ENCODE measurements at regions not wholly inside any gene's neighbourhood (a gene's known extent, or its start where the extent isn't known, plus 50 kb on each side); places are given as distances from the start of the nearest gene placed in this dataset.

GRCh38 chr1:234970401-234970730 is 158.3 kb downstream of the TOMM20 start:
- TF ChIP-seq ZNF112 (tag by site-specific recombination; IDR thresholded peaks at IDR 0.05) (no peak), ZNF416 (tag by site-specific recombination; IDR thresholded peaks at IDR 0.05) (no peak), ZNF223 (tag by site-specific recombination; IDR thresholded peaks at IDR 0.05) (no peak), MYNN (tag by site-specific recombination; IDR thresholded peaks at IDR 0.05; ENCODE audit: borderline replicate concordance) (no peak), ZNF549 (tag by site-specific recombination; IDR thresholded peaks at IDR 0.05) (no peak), ZBTB26 (tag by site-specific recombination; optimal IDR thresholded peaks at IDR 0.05) (no peak), PRDM4 (tag by site-specific recombination; IDR thresholded peaks at IDR 0.05) (no peak), ZSCAN30 (tag by site-specific recombination; IDR thresholded peaks at IDR 0.05) (no peak), ZNF324 (tag by site-specific recombination; IDR thresholded peaks at IDR 0.05) (no peak), ZNF132 (tag by site-specific recombination; IDR thresholded peaks at IDR 0.05; ENCODE audit: borderline replicate concordance) (no peak)
- TF ChIP-seq, protein P1, sequence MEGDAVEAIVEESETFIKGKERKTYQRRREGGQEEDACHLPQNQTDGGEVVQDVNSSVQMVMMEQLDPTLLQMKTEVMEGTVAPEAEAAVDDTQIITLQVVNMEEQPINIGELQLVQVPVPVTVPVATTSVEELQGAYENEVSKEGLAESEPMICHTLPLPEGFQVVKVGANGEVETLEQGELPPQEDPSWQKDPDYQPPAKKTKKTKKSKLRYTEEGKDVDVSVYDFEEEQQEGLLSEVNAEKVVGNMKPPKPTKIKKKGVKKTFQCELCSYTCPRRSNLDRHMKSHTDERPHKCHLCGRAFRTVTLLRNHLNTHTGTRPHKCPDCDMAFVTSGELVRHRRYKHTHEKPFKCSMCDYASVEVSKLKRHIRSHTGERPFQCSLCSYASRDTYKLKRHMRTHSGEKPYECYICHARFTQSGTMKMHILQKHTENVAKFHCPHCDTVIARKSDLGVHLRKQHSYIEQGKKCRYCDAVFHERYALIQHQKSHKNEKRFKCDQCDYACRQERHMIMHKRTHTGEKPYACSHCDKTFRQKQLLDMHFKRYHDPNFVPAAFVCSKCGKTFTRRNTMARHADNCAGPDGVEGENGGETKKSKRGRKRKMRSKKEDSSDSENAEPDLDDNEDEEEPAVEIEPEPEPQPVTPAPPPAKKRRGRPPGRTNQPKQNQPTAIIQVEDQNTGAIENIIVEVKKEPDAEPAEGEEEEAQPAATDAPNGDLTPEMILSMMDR (tag by site-specific recombination; IDR thresholded peaks at IDR 0.05) = no peak
- TF ChIP-seq, protein P2, sequence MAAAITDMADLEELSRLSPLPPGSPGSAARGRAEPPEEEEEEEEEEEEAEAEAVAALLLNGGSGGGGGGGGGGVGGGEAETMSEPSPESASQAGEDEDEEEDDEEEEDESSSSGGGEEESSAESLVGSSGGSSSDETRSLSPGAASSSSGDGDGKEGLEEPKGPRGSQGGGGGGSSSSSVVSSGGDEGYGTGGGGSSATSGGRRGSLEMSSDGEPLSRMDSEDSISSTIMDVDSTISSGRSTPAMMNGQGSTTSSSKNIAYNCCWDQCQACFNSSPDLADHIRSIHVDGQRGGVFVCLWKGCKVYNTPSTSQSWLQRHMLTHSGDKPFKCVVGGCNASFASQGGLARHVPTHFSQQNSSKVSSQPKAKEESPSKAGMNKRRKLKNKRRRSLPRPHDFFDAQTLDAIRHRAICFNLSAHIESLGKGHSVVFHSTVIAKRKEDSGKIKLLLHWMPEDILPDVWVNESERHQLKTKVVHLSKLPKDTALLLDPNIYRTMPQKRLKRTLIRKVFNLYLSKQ (tag by site-specific recombination; IDR thresholded peaks at IDR 0.05; ENCODE audit: borderline replicate concordance) = no peak

Measured in HEK293 (cell line).